ENCODE measurements at regions not wholly inside any gene's neighbourhood (a gene's known extent, or its start where the extent isn't known, plus 50 kb on each side); places are given as distances from the start of the nearest gene placed in this dataset.

GRCh38 chr3:147195887-147196286 is 210.5 kb downstream of the ZIC4 start:
- H2BK12ac ChIP-seq (ENCODE audit: low read length in 2 of 2) = no peak overlapping the region
- no peak overlapping the region for H3K14ac ChIP-seq (ENCODE audit: low read length in 2 of 2)
- no peaks in the 10 kb centered on the region for H3K79me1 ChIP-seq (replicated peaks; ENCODE audit: low read length, poor library complexity, severe bottlenecking)
- H2AK5ac ChIP-seq (ENCODE audit: low read length, severe bottlenecking) = no peak overlapping the region
- no peak overlapping the region for H2BK120ac ChIP-seq (ENCODE audit: low read depth, low read length)
- no peak overlapping the region for H3K23ac ChIP-seq (ENCODE audit: low read length in 2 of 2)
- H2BK15ac ChIP-seq (ENCODE audit: low read depth, poor library complexity, severe bottlenecking) = no peak overlapping the region
- no peak overlapping the region for H3K9ac ChIP-seq (ENCODE audit: low read length)
- no peak for DNase-seq
- no peak overlapping the region for H4K91ac ChIP-seq (ENCODE audit: low read length)
- no peaks in the 10 kb centered on the region for H3K9me3 ChIP-seq (ENCODE audit: control insufficient read depth, low read length)
- no peak overlapping the region for H3K18ac ChIP-seq (ENCODE audit: low read depth in 1 of 2, low read length in 2 of 2)
- H3K4me1 ChIP-seq (ENCODE audit: control insufficient read depth, insufficient read depth, low read depth, low read length) = no peaks in the 10 kb centered on the region
- no peaks in the 10 kb centered on the region for H3K27me3 ChIP-seq (ENCODE audit: control insufficient read depth in 1 of 2, insufficient read depth in 1 of 2, low read length in 2 of 2)
- H3K4me2 ChIP-seq (ENCODE audit: low read length, poor library complexity, severe bottlenecking) = no peak overlapping the region
- no peak overlapping the region for H3K27ac ChIP-seq (ENCODE audit: low read length, poor library complexity, severe bottlenecking)
- H3K36me3 ChIP-seq (ENCODE audit: control insufficient read depth in 1 of 2, insufficient read depth in 2 of 2, low read depth in 1 of 2, low read length in 2 of 2) = no peaks in the 10 kb centered on the region
- no peak overlapping the region for H4K8ac ChIP-seq (ENCODE audit: low read length)
- H3K4me3 ChIP-seq (ENCODE audit: insufficient read depth in 1 of 2, low read depth in 1 of 2, low read length in 2 of 2) = no peak overlapping the region
- no peak overlapping the region for H2BK5ac ChIP-seq (ENCODE audit: low read depth, low read length, poor library complexity, severe bottlenecking)
- no peak overlapping the region for H3K4ac ChIP-seq (ENCODE audit: low read depth in 1 of 2, low read length in 2 of 2)
- H2AFZ ChIP-seq (ENCODE audit: low read depth, low read length) = no peak overlapping the region

DNA sequence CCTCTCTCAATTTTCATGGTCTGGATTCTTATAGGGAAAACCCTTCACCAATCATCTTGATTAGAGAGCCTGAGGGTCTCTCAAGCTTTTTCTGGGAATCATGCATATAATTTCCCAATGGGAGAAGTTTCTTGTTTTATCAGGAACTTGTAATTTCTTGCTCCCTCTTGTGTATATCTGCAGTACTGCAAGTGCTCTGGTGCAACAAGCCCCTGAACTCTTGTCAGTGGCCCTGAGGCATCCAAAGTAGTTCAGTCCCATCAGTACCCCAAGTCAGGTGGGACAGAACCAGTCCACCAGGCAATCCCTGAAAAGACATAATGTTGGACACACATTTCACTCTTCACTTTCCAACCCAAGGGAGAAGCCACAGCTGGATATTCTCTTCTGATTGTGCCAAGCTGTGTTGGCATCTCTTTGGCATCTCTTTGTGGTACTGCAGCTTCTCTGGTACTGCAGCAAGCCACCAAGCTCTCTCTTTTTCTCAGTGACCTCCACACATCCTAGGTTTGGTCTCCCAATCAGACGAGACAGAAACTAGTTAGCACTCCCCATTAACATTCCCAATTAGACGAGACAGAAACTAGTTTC is 214.5 kb downstream of the ZIC4 start:
- H2BK15ac ChIP-seq (ENCODE audit: low read depth, poor library complexity, severe bottlenecking) = no peak overlapping the region
- no peaks in the 10 kb centered on the region for H3K36me3 ChIP-seq (ENCODE audit: control insufficient read depth in 1 of 2, insufficient read depth in 2 of 2, low read depth in 1 of 2, low read length in 2 of 2)
- H3K9me3 ChIP-seq (ENCODE audit: control insufficient read depth, low read length) = no peaks in the 10 kb centered on the region
- no peak overlapping the region for H2AFZ ChIP-seq (ENCODE audit: low read depth, low read length)
- no peaks in the 10 kb centered on the region for H3K4me1 ChIP-seq (ENCODE audit: control insufficient read depth, insufficient read depth, low read depth, low read length)
- H3K14ac ChIP-seq (ENCODE audit: low read length in 2 of 2) = no peak overlapping the region
- H3K79me1 ChIP-seq (replicated peaks; ENCODE audit: low read length, poor library complexity, severe bottlenecking) = no peaks in the 10 kb centered on the region
- H3K27me3 ChIP-seq (ENCODE audit: control insufficient read depth in 1 of 2, insufficient read depth in 1 of 2, low read length in 2 of 2) = no peaks in the 10 kb centered on the region
- H3K27ac ChIP-seq (ENCODE audit: low read length, poor library complexity, severe bottlenecking) = no peak overlapping the region
- H2BK5ac ChIP-seq (ENCODE audit: low read depth, low read length, poor library complexity, severe bottlenecking) = no peak overlapping the region
- H3K4me3 ChIP-seq (ENCODE audit: insufficient read depth in 1 of 2, low read depth in 1 of 2, low read length in 2 of 2) = no peak overlapping the region
- H3K18ac ChIP-seq (ENCODE audit: low read depth in 1 of 2, low read length in 2 of 2) = no peak overlapping the region
- H3K23ac ChIP-seq (ENCODE audit: low read length in 2 of 2) = no peak overlapping the region
- no peak overlapping the region for H3K4me2 ChIP-seq (ENCODE audit: low read length, poor library complexity, severe bottlenecking)
- H4K91ac ChIP-seq (ENCODE audit: low read length) = no peak overlapping the region
- H3K9ac ChIP-seq (ENCODE audit: low read length) = no peak overlapping the region
- WGBS = 80% methylated on average over 2 of the region's 2 CpGs
- H2BK12ac ChIP-seq (ENCODE audit: low read length in 2 of 2) = no peak overlapping the region
- no peak overlapping the region for H3K4ac ChIP-seq (ENCODE audit: low read depth in 1 of 2, low read length in 2 of 2)
- no peak overlapping the region for H2AK5ac ChIP-seq (ENCODE audit: low read length, severe bottlenecking)
- no peak overlapping the region for H2BK120ac ChIP-seq (ENCODE audit: low read depth, low read length)
- peak; percentile 72 for DNase-seq
- H4K8ac ChIP-seq (ENCODE audit: low read length) = no peak overlapping the region

DNA sequence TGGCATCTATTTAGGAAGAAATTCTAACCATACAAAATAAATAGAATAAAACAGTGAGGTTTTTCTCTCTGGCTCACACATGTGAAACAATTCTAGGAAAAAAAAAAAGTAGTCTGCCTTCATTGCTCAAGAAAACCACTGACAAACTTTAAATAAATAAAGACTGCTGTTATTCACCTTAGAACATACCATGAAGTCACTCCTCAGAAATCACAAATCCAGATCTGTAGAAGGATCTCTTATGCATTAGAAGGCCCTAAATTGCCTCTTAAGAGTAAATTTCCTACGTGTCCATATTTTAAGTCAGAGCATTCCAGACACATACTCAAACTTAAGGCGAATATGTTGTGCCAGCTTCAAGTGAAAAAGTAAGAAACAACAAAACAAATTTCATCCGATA is 217.3 kb downstream of the ZIC4 start:
- no peak overlapping the region for H3K18ac ChIP-seq (ENCODE audit: low read depth in 1 of 2, low read length in 2 of 2)
- H3K27me3 ChIP-seq (ENCODE audit: control insufficient read depth in 1 of 2, insufficient read depth in 1 of 2, low read length in 2 of 2) = no peaks in the 10 kb centered on the region
- no peak overlapping the region for H3K23ac ChIP-seq (ENCODE audit: low read length in 2 of 2)
- no peak overlapping the region for H2AK5ac ChIP-seq (ENCODE audit: low read length, severe bottlenecking)
- no peak overlapping the region for H3K4me2 ChIP-seq (ENCODE audit: low read length, poor library complexity, severe bottlenecking)
- no peaks in the 10 kb centered on the region for H3K4me1 ChIP-seq (ENCODE audit: control insufficient read depth, insufficient read depth, low read depth, low read length)
- no peak overlapping the region for H4K91ac ChIP-seq (ENCODE audit: low read length)
- no peak overlapping the region for H2BK5ac ChIP-seq (ENCODE audit: low read depth, low read length, poor library complexity, severe bottlenecking)
- peak; percentile 22 for DNase-seq
- H3K9me3 ChIP-seq (ENCODE audit: control insufficient read depth, low read length) = no peaks in the 10 kb centered on the region
- H2BK15ac ChIP-seq (ENCODE audit: low read depth, poor library complexity, severe bottlenecking) = no peak overlapping the region
- H3K36me3 ChIP-seq (ENCODE audit: control insufficient read depth in 1 of 2, insufficient read depth in 2 of 2, low read depth in 1 of 2, low read length in 2 of 2) = no peaks in the 10 kb centered on the region
- no peak overlapping the region for H2BK12ac ChIP-seq (ENCODE audit: low read length in 2 of 2)
- H4K8ac ChIP-seq (ENCODE audit: low read length) = no peak overlapping the region
- no peak overlapping the region for H3K4ac ChIP-seq (ENCODE audit: low read depth in 1 of 2, low read length in 2 of 2)
- H3K9ac ChIP-seq (ENCODE audit: low read length) = no peak overlapping the region
- no peak overlapping the region for H2BK120ac ChIP-seq (ENCODE audit: low read depth, low read length)
- no peak overlapping the region for H3K27ac ChIP-seq (ENCODE audit: low read length, poor library complexity, severe bottlenecking)
- H3K14ac ChIP-seq (ENCODE audit: low read length in 2 of 2) = no peak overlapping the region
- H2AFZ ChIP-seq (ENCODE audit: low read depth, low read length) = no peak overlapping the region
- 56% methylated on average over 3 of the region's 3 CpGs for WGBS
- no peak overlapping the region for H3K4me3 ChIP-seq (ENCODE audit: insufficient read depth in 1 of 2, low read depth in 1 of 2, low read length in 2 of 2)
- H3K79me1 ChIP-seq (replicated peaks; ENCODE audit: low read length, poor library complexity, severe bottlenecking) = no peaks in the 10 kb centered on the region

DNA sequence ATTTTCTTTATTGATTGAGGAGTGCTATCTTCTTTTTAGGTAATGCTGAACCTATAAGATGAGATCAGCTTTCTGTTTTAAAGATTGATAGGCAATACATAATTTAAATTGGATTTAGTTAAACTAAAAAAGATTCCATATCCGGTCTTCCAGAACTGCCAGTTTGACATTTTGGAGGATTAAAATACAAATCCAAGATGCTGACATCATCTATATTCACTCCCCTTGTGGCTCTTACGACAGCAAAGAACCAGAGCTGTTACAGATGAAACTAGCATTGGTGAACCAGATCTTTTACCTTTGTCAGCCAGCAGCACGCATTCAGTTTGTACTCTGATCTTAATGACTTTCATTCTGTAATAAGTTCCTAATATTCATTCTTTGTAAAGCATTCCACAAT is 218.7 kb downstream of the ZIC4 start:
- Histone ChIP-seq H2BK15ac (ENCODE audit: low read depth, poor library complexity, severe bottlenecking) (no peak overlapping the region), H4K91ac (ENCODE audit: low read length) (no peak overlapping the region), H3K9ac (ENCODE audit: low read length) (no peak overlapping the region), H3K14ac (ENCODE audit: low read length in 2 of 2) (no peak overlapping the region), H3K4ac (ENCODE audit: low read depth in 1 of 2, low read length in 2 of 2) (no peak overlapping the region), H3K23ac (ENCODE audit: low read length in 2 of 2) (no peak overlapping the region), H3K9me3 (ENCODE audit: control insufficient read depth, low read length) (no peaks in the 10 kb centered on the region), H2BK5ac (ENCODE audit: low read depth, low read length, poor library complexity, severe bottlenecking) (no peak overlapping the region), H3K27me3 (ENCODE audit: control insufficient read depth in 1 of 2, insufficient read depth in 1 of 2, low read length in 2 of 2) (no peaks in the 10 kb centered on the region), H3K36me3 (ENCODE audit: control insufficient read depth in 1 of 2, insufficient read depth in 2 of 2, low read depth in 1 of 2, low read length in 2 of 2) (no peaks in the 10 kb centered on the region), H3K18ac (ENCODE audit: low read depth in 1 of 2, low read length in 2 of 2) (no peak overlapping the region), H2AFZ (ENCODE audit: low read depth, low read length) (no peak overlapping the region), H2AK5ac (ENCODE audit: low read length, severe bottlenecking) (no peak overlapping the region), H3K4me3 (ENCODE audit: insufficient read depth in 1 of 2, low read depth in 1 of 2, low read length in 2 of 2) (no peak overlapping the region), H4K8ac (ENCODE audit: low read length) (no peak overlapping the region), H2BK12ac (ENCODE audit: low read length in 2 of 2) (no peak overlapping the region), H3K4me2 (ENCODE audit: low read length, poor library complexity, severe bottlenecking) (no peak overlapping the region), H3K4me1 (ENCODE audit: control insufficient read depth, insufficient read depth, low read depth, low read length) (no peaks in the 10 kb centered on the region), H3K27ac (ENCODE audit: low read length, poor library complexity, severe bottlenecking) (no peak overlapping the region), H3K79me1 (replicated peaks; ENCODE audit: low read length, poor library complexity, severe bottlenecking) (no peaks in the 10 kb centered on the region), H2BK120ac (ENCODE audit: low read depth, low read length) (no peak overlapping the region)
- 98% methylated on average over 3 of the region's 3 CpGs for WGBS
- no peak for DNase-seq
